Panc1 (cell line): ENCODE measurements at regions not wholly inside any gene's neighbourhood (a gene's known extent, or its start where the extent isn't known, plus 50 kb on each side); places are given as distances from the start of the nearest gene placed in this dataset.

Experiments used
- ATAC-seq: fragments of 200-7000 bp; cut with Tn5 transposase; 2 replicates; pipeline ENCODE4 v1.9.1; 2020; ENCODE audit warnings: mild to moderate bottlenecking, moderate library complexity
- BruUV-seq: library from RNA; stranded (reverse); fragments of 400-500 nt; replicated peaks from 2 replicates; lab custom pipeline; 2021; lab: Mats Ljungman, UMichigan
- CTCF ChIA-PET: fragments of 300-600 bp; sonication (Branson Sonifier 250); formaldehyde crosslinking; loops from one replicate; lab custom pipeline; 2022; ENCODE audit warnings: antibody characterized with exemption; lab: Charles Lee
- POLR2A ChIA-PET: fragments of 300-600 bp; sonication (Branson Sonifier 250); formaldehyde crosslinking; loops from one replicate; lab custom pipeline; 2022; ENCODE audit warnings: antibody characterized with exemption; lab: Charles Lee
- DNase-seq: peaks from one replicate; pipeline ENCODE4 v3.0.0-alpha.2; 2010; ENCODE audit warnings: low read depth, low spot score
- H3K27ac ChIP-seq: 2 replicates; pipeline ENCODE4 v1.5.1; 2011; ENCODE audit warnings: mild to moderate bottlenecking, low read length, inconsistent platforms
- H3K27me3 ChIP-seq: fragments of 200-500 bp; sonication (Bioruptor generic); 2 replicates; pipeline ENCODE4 v1.6.0; 2014; ENCODE audit warnings: low read length, inconsistent platforms; ENCODE audit not compliant: control insufficient read depth, insufficient read depth
- H3K36me3 ChIP-seq: fragments of 200-500 bp; sonication (Bioruptor generic); 2 replicates; pipeline ENCODE4 v1.5.1; 2014; ENCODE audit warnings: inconsistent platforms, mild to moderate bottlenecking, low read length, moderate library complexity; ENCODE audit not compliant: control insufficient read depth, insufficient read depth
- H3K4me1 ChIP-seq: 2 replicates; pipeline ENCODE4 v1.5.1; 2011; ENCODE audit warnings: inconsistent platforms, mild to moderate bottlenecking, low read length, moderate library complexity; ENCODE audit not compliant: control insufficient read depth, insufficient read depth
- H3K4me3 ChIP-seq, 2 experiments: 2 replicates each; pipeline ENCODE4 v1.5.1; 2011 to 2012; ENCODE audit warnings: low read depth in 2 of 2, low read length in 2 of 2, mild to moderate bottlenecking in 2 of 2, inconsistent platforms in 1 of 2, moderate library complexity in 1 of 2
- H3K9me3 ChIP-seq: fragments of 200-500 bp; sonication (Bioruptor generic); 2 replicates; pipeline ENCODE4 v1.5.1; 2014; ENCODE audit warnings: low read depth, mild to moderate bottlenecking, inconsistent platforms, low read length, moderate library complexity; ENCODE audit not compliant: control insufficient read depth, insufficient read depth
- CTCF ChIP-seq: fragments of 450-650 bp; IDR thresholded peaks from 2 replicates; pipeline ENCODE4 v1.5.1; 2017; ENCODE audit warnings: mild to moderate bottlenecking
- POLR2AphosphoS5 ChIP-seq: IDR thresholded peaks from 2 replicates; pipeline ENCODE4 v1.6.1; 2012; ENCODE audit warnings: mild to moderate bottlenecking, low read depth, low read length, moderate library complexity
- REST ChIP-seq, 2 experiments: IDR thresholded peaks; 2 replicates each; pipeline ENCODE4 v1.6.1; 2011 to 2012; ENCODE audit warnings: low read depth in 2 of 2, control low read depth in 1 of 2, low read length in 1 of 2, mild to moderate bottlenecking in 1 of 2, moderate library complexity in 1 of 2; ENCODE audit not compliant: insufficient read depth in 1 of 2
- SIN3A ChIP-seq: IDR thresholded peaks from 2 replicates; pipeline ENCODE4 v1.6.1; 2012; ENCODE audit warnings: low read depth, mild to moderate bottlenecking, low read length, moderate library complexity, borderline replicate concordance; ENCODE audit not compliant: insufficient read depth
- TCF7L2 ChIP-seq: IDR thresholded peaks from 2 replicates; pipeline ENCODE4 v1.6.1; 2011; ENCODE audit warnings: mild to moderate bottlenecking, low read depth, low read length, inconsistent platforms
- in situ Hi-C: cut with HindIII; loops from 2 replicates; pipeline ENCODE4 v1.10.0; 2016; ENCODE audit warnings: low sequenced_read_pairs, low pct_unique_long_range_greater_than_20kb
- intact Hi-C: fragments of 100-400 bp; cut with micrococcal nuclease; formaldehyde crosslinking; loops from one replicate; pipeline ENCODE4 v1.10.0; 2022; ENCODE audit not compliant: unreplicated experiment

GRCh38 chr12:126761420-126761819, 1505.5 kb upstream of the TMEM132C start:
- Histone ChIP-seq H3K4me1 (no peaks in the 10 kb centered on the region), H3K27ac (no peak overlapping the region), H3K4me3 (no peak overlapping the region), H3K9me3 (no peaks in the 10 kb centered on the region), H3K27me3 (no peaks in the 10 kb centered on the region), H3K36me3 (no peaks in the 10 kb centered on the region)
- intact Hi-C loops (no loop called here), in situ Hi-C loops (no loop called here)
- DNase-seq (no peak), ATAC-seq (no peak)
- BruUV-seq, result no TSS peak
- TF ChIP-seq CTCF, result no peak
- TF ChIP-seq SIN3A, result no peak
- no peak for TF ChIP-seq POLR2AphosphoS5
- no peak for TF ChIP-seq REST (IDR thresholded peaks at IDR 0.05; ENCODE audit: insufficient read depth in 1 of 2, low read depth in 2 of 2, low read length in 1 of 2)
- no peak for TF ChIP-seq TCF7L2
- ChIA-PET POLR2A (no interaction called here), CTCF (no interaction called here)

- CTCF ChIA-PET, result no interaction called here
- Histone ChIP-seq H3K27me3 (no peaks in the 10 kb centered on the region), H3K36me3 (no peaks in the 10 kb centered on the region), H3K9me3 (no peaks in the 10 kb centered on the region), H3K4me1 (no peaks in the 10 kb centered on the region), H3K27ac (no peak overlapping the region), H3K4me3 (no peak overlapping the region)
- in situ Hi-C loops, result no loop called here
- intact Hi-C loops, result no loop called here
- POLR2A ChIA-PET, result no interaction called here
- TF ChIP-seq TCF7L2 (no peak), REST (IDR thresholded peaks at IDR 0.05; ENCODE audit: insufficient read depth in 1 of 2, low read depth in 2 of 2, low read length in 1 of 2) (no peak), SIN3A (no peak), CTCF (no peak), POLR2AphosphoS5 (no peak)
- ATAC-seq, result no peak
- no peak for DNase-seq
- BruUV-seq, result no TSS peak
These were observed 1504.8 kb upstream of the TMEM132C start for GRCh38 chr12:126762150-126762549.
